Breast epithelium (tissue), 4 donors: ENCODE measurements at regions not wholly inside any gene's neighbourhood (a gene's known extent, or its start where the extent isn't known, plus 50 kb on each side); places are given as distances from the start of the nearest gene placed in this dataset.

Source experiments
- DNase-seq, 2 donors: peaks; one replicate each; pipeline ENCODE4 v3.0.0-alpha.2; 2019; ENCODE audit warnings: low spot score in 2 of 2
- H3K27ac ChIP-seq, 2 donors: fragments of 200-600 bp; sonication (generic) in 1 of 2; one replicate each; pipeline ENCODE4 v1.5.1; 2016 to 2019; ENCODE audit warnings: mild to moderate bottlenecking in 1 of 2
- H3K27me3 ChIP-seq, 2 donors: fragments of 200-600 bp; sonication (generic) in 1 of 2; one replicate each; pipeline versions ENCODE4 v1.5.1 to v1.6.0; 2017 to 2019; ENCODE audit warnings: control low read depth in 1 of 2, mild to moderate bottlenecking in 1 of 2
- H3K36me3 ChIP-seq: fragments of 200-600 bp; one replicate; pipeline ENCODE4 v1.5.1; 2019
- H3K4me1 ChIP-seq, 2 donors: fragments of 200-600 bp; sonication (generic); one replicate each; pipeline ENCODE4 v1.5.1; 2016 to 2019; ENCODE audit warnings: control low read depth in 1 of 2
- H3K4me3 ChIP-seq, 3 donors: fragments of 200-600 bp; sonication (generic); 1 replicate in 2 of 3; 2 replicates in 1 of 3; pipeline ENCODE4 v1.5.1; 2016 to 2019; ENCODE audit warnings: mild to moderate bottlenecking in 3 of 3, moderate library complexity in 2 of 3
- H3K9me3 ChIP-seq, 2 donors: fragments of 200-600 bp; sonication (generic) in 1 of 2; one replicate each; pipeline ENCODE4 v1.5.1; 2016 to 2019; ENCODE audit warnings: control low read depth in 1 of 2
- POLR2A ChIP-seq: fragments of 450-650 bp; IDR thresholded peaks from one replicate; pipeline ENCODE4 v1.6.1; 2016; ENCODE audit warnings: antibody characterized with exemption, mild to moderate bottlenecking, moderate library complexity
- POLR2AphosphoS5 ChIP-seq, 3 donors: sonication (generic); formaldehyde crosslinking; IDR thresholded peaks; one replicate each; pipeline ENCODE4 v1.6.1; 2017; ENCODE audit warnings: antibody characterized with exemption in 3 of 3
- intact Hi-C: fragments of 100-400 bp; cut with DNase I; formaldehyde crosslinking; loops from one replicate; pipeline ENCODE4 v1.15.1; 2023; ENCODE audit warnings: low total_unique reads
- TF ChIP-seq, protein P1 (sequence below), 3 donors: fragments of 450-650 bp; IDR thresholded peaks; one replicate each; pipeline ENCODE4 v1.5.1; 2016 to 2017; ENCODE audit warnings: antibody characterized with exemption in 3 of 3, mild to moderate bottlenecking in 3 of 3, moderate library complexity in 3 of 3

DNA sequence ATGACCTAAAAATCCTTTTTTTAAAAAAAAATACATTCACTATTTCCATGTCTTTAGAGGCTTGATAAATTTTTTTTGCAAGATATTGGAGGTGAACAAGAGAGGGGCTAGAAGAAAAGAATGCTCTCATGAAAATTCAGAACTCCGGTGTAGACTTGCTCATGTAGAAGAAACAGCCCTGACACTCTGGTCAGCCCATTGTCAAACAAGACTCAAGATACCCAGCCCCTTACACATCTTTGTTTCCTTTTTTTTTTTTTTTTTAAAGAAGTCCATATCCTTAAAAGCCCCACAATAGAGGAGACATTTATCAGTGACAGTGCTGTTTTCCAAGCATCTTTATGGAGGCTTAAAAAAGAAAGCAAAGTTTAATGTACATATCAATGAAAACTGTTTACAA lies 196.8 kb upstream of the RORA start:
- Histone ChIP-seq H3K36me3 (no peaks in the 10 kb centered on the region), H3K4me1 (no peaks in the 10 kb centered on the region), H3K4me3 (no peak overlapping the region), H3K27me3 (no peaks in the 10 kb centered on the region), H3K9me3 (no peaks in the 10 kb centered on the region), H3K27ac (no peak overlapping the region)
- no peak for DNase-seq
- no peak for TF ChIP-seq POLR2AphosphoS5 (IDR thresholded peaks at IDR 0.05)
- intact Hi-C loops = no loop called here

DNA sequence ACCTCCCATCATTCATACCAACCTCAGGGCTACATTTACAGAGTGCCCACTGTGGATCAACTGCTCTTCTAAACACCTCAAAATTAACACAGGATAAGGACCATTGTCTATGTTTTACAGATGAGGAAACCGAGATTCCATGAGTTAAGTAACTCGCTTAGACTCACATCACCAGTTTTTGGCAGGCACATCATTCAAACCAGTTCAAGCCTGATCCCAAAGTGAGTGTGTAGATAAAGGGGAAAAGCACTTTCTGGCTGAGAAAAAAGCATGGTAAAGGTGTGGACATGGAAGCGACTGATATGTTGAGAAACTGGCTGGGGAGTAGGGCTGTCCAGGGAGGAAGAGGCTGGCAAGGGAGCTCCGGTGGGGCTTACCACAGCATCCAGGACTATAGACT lies 193.7 kb upstream of the RORA start:
- H3K27me3 ChIP-seq = no peaks in the 10 kb centered on the region
- no peaks in the 10 kb centered on the region for H3K4me1 ChIP-seq
- H3K36me3 ChIP-seq = no peaks in the 10 kb centered on the region
- H3K4me3 ChIP-seq = no peak overlapping the region
- no peaks in the 10 kb centered on the region for H3K9me3 ChIP-seq
- H3K27ac ChIP-seq = no peak overlapping the region
- intact Hi-C loops = no loop called here
- DNase-seq = no peak
- TF ChIP-seq POLR2AphosphoS5 (IDR thresholded peaks at IDR 0.05) (no peak), POLR2A (no peak)
- TF ChIP-seq, protein P1, sequence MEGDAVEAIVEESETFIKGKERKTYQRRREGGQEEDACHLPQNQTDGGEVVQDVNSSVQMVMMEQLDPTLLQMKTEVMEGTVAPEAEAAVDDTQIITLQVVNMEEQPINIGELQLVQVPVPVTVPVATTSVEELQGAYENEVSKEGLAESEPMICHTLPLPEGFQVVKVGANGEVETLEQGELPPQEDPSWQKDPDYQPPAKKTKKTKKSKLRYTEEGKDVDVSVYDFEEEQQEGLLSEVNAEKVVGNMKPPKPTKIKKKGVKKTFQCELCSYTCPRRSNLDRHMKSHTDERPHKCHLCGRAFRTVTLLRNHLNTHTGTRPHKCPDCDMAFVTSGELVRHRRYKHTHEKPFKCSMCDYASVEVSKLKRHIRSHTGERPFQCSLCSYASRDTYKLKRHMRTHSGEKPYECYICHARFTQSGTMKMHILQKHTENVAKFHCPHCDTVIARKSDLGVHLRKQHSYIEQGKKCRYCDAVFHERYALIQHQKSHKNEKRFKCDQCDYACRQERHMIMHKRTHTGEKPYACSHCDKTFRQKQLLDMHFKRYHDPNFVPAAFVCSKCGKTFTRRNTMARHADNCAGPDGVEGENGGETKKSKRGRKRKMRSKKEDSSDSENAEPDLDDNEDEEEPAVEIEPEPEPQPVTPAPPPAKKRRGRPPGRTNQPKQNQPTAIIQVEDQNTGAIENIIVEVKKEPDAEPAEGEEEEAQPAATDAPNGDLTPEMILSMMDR (IDR thresholded peaks at IDR 0.05) = no peak

DNA sequence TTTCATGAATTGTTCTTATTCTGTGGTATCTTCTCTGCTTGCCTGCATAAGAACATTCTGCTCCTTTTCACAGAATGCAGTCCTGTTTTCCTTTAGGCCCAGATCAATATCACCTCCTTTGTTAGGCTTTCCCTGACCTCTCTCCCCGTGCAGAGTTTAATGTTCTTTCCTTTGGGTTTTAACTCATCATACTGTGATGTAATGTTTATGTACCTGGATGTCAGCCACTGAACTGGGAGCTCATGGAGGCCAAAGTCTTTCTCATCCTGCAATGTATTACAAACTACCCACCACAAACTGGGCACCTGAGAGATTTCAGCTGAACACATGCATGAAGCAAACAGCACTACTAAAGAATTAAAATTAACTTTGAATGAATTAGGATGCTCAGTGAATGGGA lies 192.8 kb upstream of the RORA start:
- Histone ChIP-seq H3K4me3 (no peak overlapping the region), H3K27ac (no peak overlapping the region), H3K27me3 (no peaks in the 10 kb centered on the region), H3K4me1 (no peaks in the 10 kb centered on the region), H3K9me3 (no peaks in the 10 kb centered on the region), H3K36me3 (no peaks in the 10 kb centered on the region)
- DNase-seq = no peak
- intact Hi-C loops = no loop called here
- TF ChIP-seq POLR2A (no peak), POLR2AphosphoS5 (IDR thresholded peaks at IDR 0.05) (no peak)
- TF ChIP-seq, protein P1 (IDR thresholded peaks at IDR 0.05) = no peak

DNA sequence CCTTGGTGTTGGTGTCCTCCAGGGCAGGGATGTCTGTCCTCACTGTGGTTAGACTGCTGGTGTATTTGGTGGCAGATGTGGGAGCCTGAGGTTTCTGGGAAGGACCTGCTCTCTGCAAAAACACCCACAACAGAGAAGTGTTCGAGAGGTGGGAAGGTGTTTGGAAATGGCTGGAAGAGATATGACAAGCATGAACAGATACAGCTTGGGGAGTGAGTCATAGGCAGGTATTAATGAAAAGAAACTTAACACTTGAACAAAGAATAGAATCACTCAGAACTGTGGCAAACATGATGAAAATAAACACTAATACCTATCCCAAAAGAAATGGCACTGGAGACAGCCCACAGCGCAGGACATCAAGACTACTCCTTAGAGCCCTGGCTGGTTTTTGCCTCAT lies 192.4 kb upstream of the RORA start:
- H3K27ac ChIP-seq = no peak overlapping the region
- no peak for TF ChIP-seq POLR2A
- TF ChIP-seq, protein P1 (IDR thresholded peaks at IDR 0.05) = no peak
- no peak for TF ChIP-seq POLR2AphosphoS5 (IDR thresholded peaks at IDR 0.05)
- H3K4me3 ChIP-seq = no peak overlapping the region
- no peaks in the 10 kb centered on the region for H3K36me3 ChIP-seq
- no peaks in the 10 kb centered on the region for H3K4me1 ChIP-seq
- DNase-seq = no peak
- H3K27me3 ChIP-seq = no peaks in the 10 kb centered on the region
- intact Hi-C loops = no loop called here
- H3K9me3 ChIP-seq = no peaks in the 10 kb centered on the region

DNA sequence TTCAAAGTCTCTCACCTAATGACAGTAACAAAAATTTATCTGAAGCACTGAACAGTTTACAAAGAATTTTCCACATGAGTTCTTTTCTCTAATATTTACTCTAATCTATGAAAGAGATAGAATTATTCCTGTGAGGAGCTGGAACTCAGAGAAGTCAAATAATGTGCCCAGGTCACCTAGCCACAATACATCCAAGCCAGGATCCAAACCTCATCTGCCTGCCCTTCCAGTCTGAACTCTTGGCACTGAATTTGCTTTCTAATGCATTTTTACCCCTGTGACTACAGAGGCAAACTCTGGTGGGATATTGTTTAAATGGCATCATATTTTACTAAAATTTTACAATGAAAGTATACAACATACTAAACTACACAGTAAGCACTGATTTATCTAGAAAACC lies 191.4 kb upstream of the RORA start:
- intact Hi-C loops = no loop called here
- Histone ChIP-seq H3K4me3 (no peak overlapping the region), H3K27me3 (no peaks in the 10 kb centered on the region), H3K4me1 (no peaks in the 10 kb centered on the region), H3K36me3 (no peaks in the 10 kb centered on the region), H3K9me3 (no peaks in the 10 kb centered on the region), H3K27ac (no peak overlapping the region)
- no peak for DNase-seq
- TF ChIP-seq, protein P1 (IDR thresholded peaks at IDR 0.05) = no peak
- no peak for TF ChIP-seq POLR2A
- TF ChIP-seq POLR2AphosphoS5 (IDR thresholded peaks at IDR 0.05) = no peak

DNA sequence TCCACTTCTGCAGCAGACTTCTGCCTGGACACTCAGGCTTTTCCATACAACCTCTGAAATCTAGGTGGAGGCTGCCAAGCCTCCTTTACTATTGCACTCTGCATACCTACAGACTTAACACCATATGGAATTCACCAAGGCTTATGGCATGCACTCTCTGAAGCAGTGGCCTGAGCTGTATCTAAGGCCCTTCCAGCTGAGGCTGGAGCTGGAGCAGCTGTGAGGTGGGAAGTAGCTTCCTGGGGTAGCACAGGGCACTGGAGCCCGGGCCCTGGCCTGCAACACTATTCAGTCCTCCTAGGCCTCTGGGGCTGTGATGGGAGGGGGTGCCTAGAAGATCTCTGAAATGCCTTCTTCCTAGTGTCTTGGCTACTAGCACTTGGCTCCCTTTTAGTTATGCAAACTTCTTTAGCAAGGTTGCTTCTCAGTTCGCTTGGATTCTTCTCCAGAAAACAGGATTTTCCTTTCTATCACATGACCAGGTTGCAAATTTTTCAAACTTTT lies 186.6 kb upstream of the RORA start:
- H3K4me1 ChIP-seq = no peaks in the 10 kb centered on the region
- H3K27me3 ChIP-seq = no peaks in the 10 kb centered on the region
- H3K4me3 ChIP-seq = no peak overlapping the region
- intact Hi-C loops = no loop called here
- TF ChIP-seq POLR2AphosphoS5 (IDR thresholded peaks at IDR 0.05) = no peak
- TF ChIP-seq, protein P1 (IDR thresholded peaks at IDR 0.05) = no peak
- TF ChIP-seq POLR2A = no peak
- no peaks in the 10 kb centered on the region for H3K9me3 ChIP-seq
- DNase-seq = no peak
- no peaks in the 10 kb centered on the region for H3K36me3 ChIP-seq
- no peak overlapping the region for H3K27ac ChIP-seq
